ENCODE measurements at regions not wholly inside any gene's neighbourhood (a gene's known extent, or its start where the extent isn't known, plus 50 kb on each side); places are given as distances from the start of the nearest gene placed in this dataset.
"Not testable (repeated sequence)": the region's sequence is repeated elsewhere in the genome, so short reads cannot be mapped to it uniquely, and the experiment has no call there.

DNA sequence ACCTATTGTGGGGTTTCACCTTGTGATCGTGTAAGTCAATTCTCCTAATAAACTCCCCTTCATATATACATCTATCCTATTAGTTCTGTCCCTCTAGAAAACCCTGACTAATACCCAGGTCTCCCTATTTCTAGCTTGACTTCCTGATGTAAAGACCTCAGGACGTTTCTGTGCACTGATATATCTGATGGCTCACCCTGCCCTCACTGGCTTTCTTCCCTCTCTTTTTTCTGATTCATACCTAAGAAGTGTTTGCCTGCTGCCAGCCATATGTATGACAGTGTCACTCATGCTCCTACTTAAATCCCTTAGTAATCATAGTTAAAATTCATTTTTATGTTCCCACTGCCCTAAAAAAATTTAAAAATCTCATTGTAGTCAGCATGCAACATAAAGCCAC lies 124.8 kb upstream of the CCNG1 start (continued):
- TF ChIP-seq, protein P1, sequence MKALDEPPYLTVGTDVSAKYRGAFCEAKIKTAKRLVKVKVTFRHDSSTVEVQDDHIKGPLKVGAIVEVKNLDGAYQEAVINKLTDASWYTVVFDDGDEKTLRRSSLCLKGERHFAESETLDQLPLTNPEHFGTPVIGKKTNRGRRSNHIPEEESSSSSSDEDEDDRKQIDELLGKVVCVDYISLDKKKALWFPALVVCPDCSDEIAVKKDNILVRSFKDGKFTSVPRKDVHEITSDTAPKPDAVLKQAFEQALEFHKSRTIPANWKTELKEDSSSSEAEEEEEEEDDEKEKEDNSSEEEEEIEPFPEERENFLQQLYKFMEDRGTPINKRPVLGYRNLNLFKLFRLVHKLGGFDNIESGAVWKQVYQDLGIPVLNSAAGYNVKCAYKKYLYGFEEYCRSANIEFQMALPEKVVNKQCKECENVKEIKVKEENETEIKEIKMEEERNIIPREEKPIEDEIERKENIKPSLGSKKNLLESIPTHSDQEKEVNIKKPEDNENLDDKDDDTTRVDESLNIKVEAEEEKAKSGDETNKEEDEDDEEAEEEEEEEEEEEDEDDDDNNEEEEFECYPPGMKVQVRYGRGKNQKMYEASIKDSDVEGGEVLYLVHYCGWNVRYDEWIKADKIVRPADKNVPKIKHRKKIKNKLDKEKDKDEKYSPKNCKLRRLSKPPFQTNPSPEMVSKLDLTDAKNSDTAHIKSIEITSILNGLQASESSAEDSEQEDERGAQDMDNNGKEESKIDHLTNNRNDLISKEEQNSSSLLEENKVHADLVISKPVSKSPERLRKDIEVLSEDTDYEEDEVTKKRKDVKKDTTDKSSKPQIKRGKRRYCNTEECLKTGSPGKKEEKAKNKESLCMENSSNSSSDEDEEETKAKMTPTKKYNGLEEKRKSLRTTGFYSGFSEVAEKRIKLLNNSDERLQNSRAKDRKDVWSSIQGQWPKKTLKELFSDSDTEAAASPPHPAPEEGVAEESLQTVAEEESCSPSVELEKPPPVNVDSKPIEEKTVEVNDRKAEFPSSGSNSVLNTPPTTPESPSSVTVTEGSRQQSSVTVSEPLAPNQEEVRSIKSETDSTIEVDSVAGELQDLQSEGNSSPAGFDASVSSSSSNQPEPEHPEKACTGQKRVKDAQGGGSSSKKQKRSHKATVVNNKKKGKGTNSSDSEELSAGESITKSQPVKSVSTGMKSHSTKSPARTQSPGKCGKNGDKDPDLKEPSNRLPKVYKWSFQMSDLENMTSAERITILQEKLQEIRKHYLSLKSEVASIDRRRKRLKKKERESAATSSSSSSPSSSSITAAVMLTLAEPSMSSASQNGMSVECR (CRISPR knock-in tag; IDR thresholded peaks at IDR 0.05; ENCODE audit: borderline replicate concordance): no peak
- TF ChIP-seq, protein P2, sequence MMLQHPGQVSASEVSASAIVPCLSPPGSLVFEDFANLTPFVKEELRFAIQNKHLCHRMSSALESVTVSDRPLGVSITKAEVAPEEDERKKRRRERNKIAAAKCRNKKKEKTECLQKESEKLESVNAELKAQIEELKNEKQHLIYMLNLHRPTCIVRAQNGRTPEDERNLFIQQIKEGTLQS (CRISPR knock-in tag; conservative IDR thresholded peaks at IDR 0.05): no peak
- TF ChIP-seq FOXJ3 (CRISPR knock-in tag; IDR thresholded peaks at IDR 0.05; ENCODE audit: borderline replicate concordance) (no peak), ZNF671 (CRISPR knock-in tag; IDR thresholded peaks at IDR 0.05) (no peak), MXD4 (CRISPR knock-in tag; IDR thresholded peaks at IDR 0.05; ENCODE audit: borderline replicate concordance) (no peak), ZNF423 (CRISPR knock-in tag; IDR thresholded peaks at IDR 0.05) (no peak), ZNF416 (CRISPR knock-in tag; IDR thresholded peaks at IDR 0.05) (no peak), ESRRA (CRISPR knock-in tag; IDR thresholded peaks at IDR 0.05; ENCODE audit: borderline replicate concordance) (no peak), FOXK1 (CRISPR knock-in tag; IDR thresholded peaks at IDR 0.05) (no peak), MYBL2 (CRISPR knock-in tag; IDR thresholded peaks at IDR 0.05) (no peak)
- TF ChIP-seq, protein P3, sequence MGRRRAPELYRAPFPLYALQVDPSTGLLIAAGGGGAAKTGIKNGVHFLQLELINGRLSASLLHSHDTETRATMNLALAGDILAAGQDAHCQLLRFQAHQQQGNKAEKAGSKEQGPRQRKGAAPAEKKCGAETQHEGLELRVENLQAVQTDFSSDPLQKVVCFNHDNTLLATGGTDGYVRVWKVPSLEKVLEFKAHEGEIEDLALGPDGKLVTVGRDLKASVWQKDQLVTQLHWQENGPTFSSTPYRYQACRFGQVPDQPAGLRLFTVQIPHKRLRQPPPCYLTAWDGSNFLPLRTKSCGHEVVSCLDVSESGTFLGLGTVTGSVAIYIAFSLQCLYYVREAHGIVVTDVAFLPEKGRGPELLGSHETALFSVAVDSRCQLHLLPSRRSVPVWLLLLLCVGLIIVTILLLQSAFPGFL (CRISPR knock-in tag; IDR thresholded peaks at IDR 0.05; ENCODE audit: borderline replicate concordance): no peak
- TF ChIP-seq, protein P4, sequence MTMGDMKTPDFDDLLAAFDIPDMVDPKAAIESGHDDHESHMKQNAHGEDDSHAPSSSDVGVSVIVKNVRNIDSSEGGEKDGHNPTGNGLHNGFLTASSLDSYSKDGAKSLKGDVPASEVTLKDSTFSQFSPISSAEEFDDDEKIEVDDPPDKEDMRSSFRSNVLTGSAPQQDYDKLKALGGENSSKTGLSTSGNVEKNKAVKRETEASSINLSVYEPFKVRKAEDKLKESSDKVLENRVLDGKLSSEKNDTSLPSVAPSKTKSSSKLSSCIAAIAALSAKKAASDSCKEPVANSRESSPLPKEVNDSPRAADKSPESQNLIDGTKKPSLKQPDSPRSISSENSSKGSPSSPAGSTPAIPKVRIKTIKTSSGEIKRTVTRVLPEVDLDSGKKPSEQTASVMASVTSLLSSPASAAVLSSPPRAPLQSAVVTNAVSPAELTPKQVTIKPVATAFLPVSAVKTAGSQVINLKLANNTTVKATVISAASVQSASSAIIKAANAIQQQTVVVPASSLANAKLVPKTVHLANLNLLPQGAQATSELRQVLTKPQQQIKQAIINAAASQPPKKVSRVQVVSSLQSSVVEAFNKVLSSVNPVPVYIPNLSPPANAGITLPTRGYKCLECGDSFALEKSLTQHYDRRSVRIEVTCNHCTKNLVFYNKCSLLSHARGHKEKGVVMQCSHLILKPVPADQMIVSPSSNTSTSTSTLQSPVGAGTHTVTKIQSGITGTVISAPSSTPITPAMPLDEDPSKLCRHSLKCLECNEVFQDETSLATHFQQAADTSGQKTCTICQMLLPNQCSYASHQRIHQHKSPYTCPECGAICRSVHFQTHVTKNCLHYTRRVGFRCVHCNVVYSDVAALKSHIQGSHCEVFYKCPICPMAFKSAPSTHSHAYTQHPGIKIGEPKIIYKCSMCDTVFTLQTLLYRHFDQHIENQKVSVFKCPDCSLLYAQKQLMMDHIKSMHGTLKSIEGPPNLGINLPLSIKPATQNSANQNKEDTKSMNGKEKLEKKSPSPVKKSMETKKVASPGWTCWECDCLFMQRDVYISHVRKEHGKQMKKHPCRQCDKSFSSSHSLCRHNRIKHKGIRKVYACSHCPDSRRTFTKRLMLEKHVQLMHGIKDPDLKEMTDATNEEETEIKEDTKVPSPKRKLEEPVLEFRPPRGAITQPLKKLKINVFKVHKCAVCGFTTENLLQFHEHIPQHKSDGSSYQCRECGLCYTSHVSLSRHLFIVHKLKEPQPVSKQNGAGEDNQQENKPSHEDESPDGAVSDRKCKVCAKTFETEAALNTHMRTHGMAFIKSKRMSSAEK (CRISPR knock-in tag; IDR thresholded peaks at IDR 0.05; ENCODE audit: borderline replicate concordance): no peak
- TF ChIP-seq, protein P5, sequence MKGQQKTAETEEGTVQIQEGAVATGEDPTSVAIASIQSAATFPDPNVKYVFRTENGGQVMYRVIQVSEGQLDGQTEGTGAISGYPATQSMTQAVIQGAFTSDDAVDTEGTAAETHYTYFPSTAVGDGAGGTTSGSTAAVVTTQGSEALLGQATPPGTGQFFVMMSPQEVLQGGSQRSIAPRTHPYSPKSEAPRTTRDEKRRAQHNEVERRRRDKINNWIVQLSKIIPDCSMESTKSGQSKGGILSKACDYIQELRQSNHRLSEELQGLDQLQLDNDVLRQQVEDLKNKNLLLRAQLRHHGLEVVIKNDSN (CRISPR knock-in tag; IDR thresholded peaks at IDR 0.05): no peak
- TF ChIP-seq, protein P6, sequence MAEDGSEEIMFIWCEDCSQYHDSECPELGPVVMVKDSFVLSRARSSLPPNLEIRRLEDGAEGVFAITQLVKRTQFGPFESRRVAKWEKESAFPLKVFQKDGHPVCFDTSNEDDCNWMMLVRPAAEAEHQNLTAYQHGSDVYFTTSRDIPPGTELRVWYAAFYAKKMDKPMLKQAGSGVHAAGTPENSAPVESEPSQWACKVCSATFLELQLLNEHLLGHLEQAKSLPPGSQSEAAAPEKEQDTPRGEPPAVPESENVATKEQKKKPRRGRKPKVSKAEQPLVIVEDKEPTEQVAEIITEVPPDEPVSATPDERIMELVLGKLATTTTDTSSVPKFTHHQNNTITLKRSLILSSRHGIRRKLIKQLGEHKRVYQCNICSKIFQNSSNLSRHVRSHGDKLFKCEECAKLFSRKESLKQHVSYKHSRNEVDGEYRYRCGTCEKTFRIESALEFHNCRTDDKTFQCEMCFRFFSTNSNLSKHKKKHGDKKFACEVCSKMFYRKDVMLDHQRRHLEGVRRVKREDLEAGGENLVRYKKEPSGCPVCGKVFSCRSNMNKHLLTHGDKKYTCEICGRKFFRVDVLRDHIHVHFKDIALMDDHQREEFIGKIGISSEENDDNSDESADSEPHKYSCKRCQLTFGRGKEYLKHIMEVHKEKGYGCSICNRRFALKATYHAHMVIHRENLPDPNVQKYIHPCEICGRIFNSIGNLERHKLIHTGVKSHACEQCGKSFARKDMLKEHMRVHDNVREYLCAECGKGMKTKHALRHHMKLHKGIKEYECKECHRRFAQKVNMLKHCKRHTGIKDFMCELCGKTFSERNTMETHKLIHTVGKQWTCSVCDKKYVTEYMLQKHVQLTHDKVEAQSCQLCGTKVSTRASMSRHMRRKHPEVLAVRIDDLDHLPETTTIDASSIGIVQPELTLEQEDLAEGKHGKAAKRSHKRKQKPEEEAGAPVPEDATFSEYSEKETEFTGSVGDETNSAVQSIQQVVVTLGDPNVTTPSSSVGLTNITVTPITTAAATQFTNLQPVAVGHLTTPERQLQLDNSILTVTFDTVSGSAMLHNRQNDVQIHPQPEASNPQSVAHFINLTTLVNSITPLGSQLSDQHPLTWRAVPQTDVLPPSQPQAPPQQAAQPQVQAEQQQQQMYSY (CRISPR knock-in tag; IDR thresholded peaks at IDR 0.05): no peak

DNA sequence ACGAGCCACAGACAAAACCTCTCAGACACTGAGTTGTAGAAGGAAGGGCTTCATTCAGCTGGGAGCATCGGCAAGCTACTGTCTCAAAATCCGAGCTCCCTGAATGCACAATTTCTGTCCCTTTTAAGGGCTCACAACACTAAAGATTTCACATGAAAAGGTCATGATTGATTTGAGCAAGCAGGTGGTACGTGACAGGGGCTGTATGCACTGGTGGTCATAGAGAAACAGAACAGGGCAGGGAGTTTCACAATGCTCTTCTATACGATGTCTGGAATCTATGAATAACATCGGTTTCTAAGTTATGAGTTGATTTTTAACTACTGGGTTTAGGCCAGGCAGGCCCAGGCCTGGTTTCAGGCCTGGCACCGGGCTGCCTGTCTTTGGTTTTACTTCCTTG lies 124.3 kb upstream of the CCNG1 start:
- Mint-ChIP-seq H3K36me3 (peaks cover 32% of the 10 kb centered on the region), H3K9me3 (peaks cover 42% of the 10 kb centered on the region), H3K4me1 (peaks cover 23% of the 10 kb centered on the region)
- POLR2A ChIA-PET; ATAC-seq; H3K27me3 Mint-ChIP-seq (ENCODE audit: low read depth); H3K27ac Mint-ChIP-seq; DNase-seq (ENCODE audit: low spot score); H3K4me3 Mint-ChIP-seq; CTCF ChIA-PET: not testable (repeated sequence)

DNA sequence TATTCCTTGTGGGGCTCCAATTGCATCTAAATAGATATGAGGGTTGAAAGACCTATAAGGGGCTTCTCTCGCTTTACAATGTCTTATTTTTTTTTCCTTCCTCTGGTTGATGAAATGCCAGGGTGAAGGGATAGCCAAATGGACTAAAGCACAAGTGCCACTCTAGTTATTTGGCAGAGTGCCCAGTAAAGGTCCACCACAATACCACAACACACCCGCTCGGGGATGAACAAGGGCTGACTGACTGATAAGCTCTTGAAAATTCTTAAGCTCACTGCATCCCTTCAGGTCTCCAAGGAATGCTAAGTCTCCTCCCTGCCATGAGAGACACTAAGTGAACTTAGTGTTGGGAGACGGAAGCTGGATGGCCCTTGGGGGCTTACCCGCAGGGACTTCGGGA lies 121.0 kb upstream of the CCNG1 start:
- DNase-seq (ENCODE audit: low spot score); H3K27ac Mint-ChIP-seq; H3K27me3 Mint-ChIP-seq (ENCODE audit: low read depth); H3K4me3 Mint-ChIP-seq; ATAC-seq; POLR2A ChIA-PET: not testable (repeated sequence)
- CTCF ChIA-PET: interaction anchor here (1.5 kb wide), 1 partner anchor 10 kb away, joined by 5 read pairs; no protein-coding TSS in a partner anchor
- peaks cover 38% of the 10 kb centered on the region for H3K36me3 Mint-ChIP-seq
- H3K4me1 Mint-ChIP-seq: peaks cover 17% of the 10 kb centered on the region
- peaks cover 43% of the 10 kb centered on the region for H3K9me3 Mint-ChIP-seq

Measured in WTC11 (cell line).